Body of pancreas (tissue), 4 donors: ENCODE measurements at regions not wholly inside any gene's neighbourhood (a gene's known extent, or its start where the extent isn't known, plus 50 kb on each side); places are given as distances from the start of the nearest gene placed in this dataset.
"Not testable (repeated sequence)": the region's sequence is repeated elsewhere in the genome, so short reads cannot be mapped to it uniquely, and the experiment has no call there.

ENCODE experiments used
- ATAC-seq: fragments of 150-250 bp; one replicate; pipeline ENCODE4 v1.9.1; 2016
- DNase-seq, 4 donors: peaks; one replicate each; pipeline ENCODE4 v3.0.0-alpha.2; 2019
- H3K27ac ChIP-seq, 4 donors: fragments of 200-600 bp; sonication (generic); 1 replicate in 3 of 4; 2 replicates in 1 of 4; pipeline versions ENCODE4 v1.5.1 to v1.6.1; 2016 to 2019; ENCODE audit warnings: mild to moderate bottlenecking in 1 of 4, mixed read lengths in 1 of 4, moderate library complexity in 1 of 4
- H3K27me3 ChIP-seq, 2 donors: fragments of 200-600 bp; sonication (generic); one replicate each; pipeline ENCODE4 v1.6.0; 2016; ENCODE audit warnings: mild to moderate bottlenecking in 1 of 2
- H3K36me3 ChIP-seq, 2 donors: fragments of 200-600 bp; sonication (generic); replicated peaks in 1 of 2; 2 replicates each; pipeline ENCODE4 v1.5.1; 2016; ENCODE audit warnings: low read depth in 2 of 2; ENCODE audit not compliant: insufficient read depth in 1 of 2
- H3K4me1 ChIP-seq: fragments of 200-600 bp; sonication (generic); one replicate; pipeline ENCODE4 v1.6.0; 2016
- H3K4me3 ChIP-seq, 2 donors: fragments of 200-600 bp; sonication (generic); 1 replicate in 1 of 2; 2 replicates in 1 of 2; pipeline ENCODE4 v1.5.1; 2016 to 2019
- H3K9me3 ChIP-seq, 3 donors: fragments of 200-600 bp; sonication (generic); 1 replicate in 2 of 3; 2 replicates in 1 of 3; pipeline ENCODE4 v1.5.1; 2016
- CTCF ChIP-seq, 7 experiments: fragments of 450-650 bp in 4 of 7; fragments of 200-600 bp in 3 of 7; sonication (generic) in 3 of 7; IDR thresholded peaks; one replicate each; pipeline ENCODE4 v1.5.1; 2016 to 2019; ENCODE audit warnings: antibody characterized with exemption in 7 of 7
- POLR2A ChIP-seq, 3 donors: fragments of 450-650 bp; IDR thresholded peaks; one replicate each; pipeline ENCODE4 v1.6.1; 2016; ENCODE audit warnings: antibody characterized with exemption in 3 of 3, mild to moderate bottlenecking in 2 of 3
- WGBS, 2 donors: methylation state at CpG; one replicate each; pipeline ENCODE4 v1.1.5; 2017; 5-methylcytosine and 5-hydroxymethylcytosine counted together
- intact Hi-C: fragments of 100-400 bp; cut with DNase I; formaldehyde crosslinking; loops from one replicate; pipeline ENCODE4 v1.15.1; 2023

- TF ChIP-seq CTCF (IDR thresholded peaks at IDR 0.05) (no peak), POLR2A (IDR thresholded peaks at IDR 0.05) (no peak)
- no peak overlapping the region for H3K27ac ChIP-seq
- DNase-seq = no peak
- H3K27me3 ChIP-seq = no peaks in the 10 kb centered on the region
- H3K4me1 ChIP-seq = no peaks in the 10 kb centered on the region
- intact Hi-C loops = no loop called here
- no peaks in the 10 kb centered on the region for H3K9me3 ChIP-seq
- no peak overlapping the region for H3K4me3 ChIP-seq
- ATAC-seq = no peak
- WGBS, 2 donors = 35 to 65% methylated on average over 5 of the region's 5 CpGs
- no peaks in the 10 kb centered on the region for H3K36me3 ChIP-seq
These were observed 493.7 kb upstream of the ZP4 start for GRCh38 chr1:238384381-238384780.

DNA sequence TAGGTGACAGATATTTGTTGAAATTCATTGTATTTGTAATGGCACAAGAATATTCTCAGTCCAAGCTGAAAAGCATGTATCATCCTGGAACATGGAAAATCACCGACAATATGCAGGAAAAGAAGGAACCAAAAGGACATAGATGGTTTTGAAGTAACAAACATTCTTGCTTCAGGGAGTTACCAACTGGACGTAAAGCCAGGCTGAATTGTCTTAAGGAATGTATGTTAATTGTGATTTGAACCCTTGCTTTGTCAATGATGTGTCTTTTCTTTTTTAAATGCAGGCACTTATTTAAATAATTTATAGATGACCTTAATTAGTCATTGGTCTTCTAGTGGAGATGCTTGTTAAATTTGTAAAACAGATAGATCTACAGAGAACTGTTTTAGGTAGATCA is 489.4 kb upstream of the ZP4 start:
- Histone ChIP-seq H3K36me3 (no peaks in the 10 kb centered on the region), H3K4me3 (no peak overlapping the region), H3K27me3 (no peaks in the 10 kb centered on the region), H3K27ac (no peak overlapping the region), H3K9me3 (no peaks in the 10 kb centered on the region), H3K4me1 (no peaks in the 10 kb centered on the region)
- DNase-seq (no peak), ATAC-seq (no peak)
- intact Hi-C loops = no loop called here
- 84 to 89% methylated on average over 2 of the region's 2 CpGs for WGBS, 2 donors
- TF ChIP-seq CTCF (IDR thresholded peaks at IDR 0.05) (no peak), POLR2A (IDR thresholded peaks at IDR 0.05) (no peak)

DNA sequence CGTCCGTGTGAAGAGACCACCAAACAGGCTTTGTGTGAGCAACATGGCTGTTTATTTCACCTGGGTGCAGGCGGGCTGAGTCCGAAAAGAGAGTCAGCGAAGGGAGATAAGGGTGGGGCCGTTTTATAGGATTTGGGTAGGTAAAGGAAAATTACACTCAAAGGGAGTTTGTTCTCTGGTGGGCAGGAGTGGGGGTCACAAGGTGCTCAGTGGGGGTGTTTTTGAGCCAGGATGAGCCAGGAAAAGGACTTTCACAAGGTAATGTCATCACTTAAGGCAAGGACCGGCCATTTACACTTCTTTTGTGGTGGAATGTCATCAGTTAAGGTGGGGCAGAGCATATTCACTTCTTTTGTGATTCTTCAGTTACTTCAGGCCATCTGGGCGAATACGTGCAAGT is 488.7 kb upstream of the ZP4 start:
- H3K27ac ChIP-seq, ATAC-seq, intact Hi-C loops, DNase-seq, H3K27me3 ChIP-seq, H3K36me3 ChIP-seq, H3K4me3 ChIP-seq, H3K4me1 ChIP-seq, H3K9me3 ChIP-seq: not testable (repeated sequence)
- 87 to 91% methylated on average over 9 of the region's 9 CpGs for WGBS, 2 donors

DNA sequence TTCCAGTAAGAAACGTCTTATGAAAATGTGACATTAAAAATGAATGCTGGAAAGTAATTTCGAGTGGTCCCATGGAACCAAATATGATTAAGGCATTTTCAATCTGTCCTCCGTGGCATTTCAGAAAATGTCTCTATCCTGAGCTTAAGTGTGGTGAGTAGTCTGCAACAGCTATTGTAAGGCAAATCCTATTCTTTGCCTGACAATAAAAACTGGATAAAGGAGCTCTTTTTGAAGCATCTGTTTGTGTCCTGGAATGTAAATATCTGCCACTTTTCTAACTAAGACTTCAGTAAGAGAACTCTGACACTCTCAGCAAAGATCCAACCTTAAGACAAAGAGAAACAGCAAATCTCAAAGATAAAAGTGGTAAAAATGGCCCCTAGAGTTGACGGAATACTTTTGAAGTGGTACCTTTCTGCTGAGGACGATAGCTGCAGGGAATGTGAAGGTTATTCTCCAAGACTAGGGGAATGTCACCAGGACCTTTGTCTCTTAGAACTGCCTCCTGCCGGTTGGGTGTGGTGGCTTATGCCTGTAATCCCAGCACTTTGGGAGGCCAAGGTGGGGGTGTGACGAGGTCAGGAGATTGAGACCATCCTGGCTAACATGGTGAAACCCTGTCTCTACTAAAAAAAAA is 486.7 kb upstream of the ZP4 start:
- TF ChIP-seq POLR2A (IDR thresholded peaks at IDR 0.05) (no peak), CTCF (IDR thresholded peaks at IDR 0.05) (no peak)
- Histone ChIP-seq H3K4me3 (no peak overlapping the region), H3K27ac (no peak overlapping the region), H3K36me3 (no peaks in the 10 kb centered on the region), H3K9me3 (no peaks in the 10 kb centered on the region), H3K27me3 (no peaks in the 10 kb centered on the region), H3K4me1 (no peaks in the 10 kb centered on the region)
- 56 to 68% methylated on average over 7 of the region's 7 CpGs for WGBS, 2 donors
- intact Hi-C loops = no loop called here
- no peak for ATAC-seq
- DNase-seq = no peak

DNA sequence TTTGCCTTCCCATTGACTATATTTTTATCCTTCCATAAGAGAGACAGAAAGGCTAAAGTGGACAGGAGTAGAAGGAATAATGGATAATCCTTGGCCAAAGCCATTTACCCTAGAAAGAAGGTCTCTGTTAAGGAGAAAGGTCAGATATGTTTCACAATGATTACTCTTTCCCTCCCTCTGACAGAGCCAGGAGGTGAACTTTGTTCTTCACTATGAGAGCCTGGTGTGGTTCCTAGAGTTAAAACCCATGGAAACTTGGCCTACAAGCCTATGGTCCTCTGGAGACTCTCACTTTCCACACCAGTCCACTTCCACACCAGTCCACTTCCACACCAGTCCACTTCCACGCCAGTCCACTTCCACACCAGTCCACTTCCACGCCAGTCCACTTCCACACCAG is 479.9 kb upstream of the ZP4 start:
- no peaks in the 10 kb centered on the region for H3K4me1 ChIP-seq
- 88 to 89% methylated on average over 2 of the region's 2 CpGs for WGBS, 2 donors

More for the DNA sequence above, 479.9 kb upstream of the ZP4 start:
- no peak overlapping the region for H3K4me3 ChIP-seq
- H3K36me3 ChIP-seq = no peaks in the 10 kb centered on the region
- DNase-seq (no peak), ATAC-seq (no peak)
- no peaks in the 10 kb centered on the region for H3K27me3 ChIP-seq
- H3K27ac ChIP-seq = no peak overlapping the region
- no peaks in the 10 kb centered on the region for H3K9me3 ChIP-seq
- intact Hi-C loops = no loop called here
- TF ChIP-seq CTCF (IDR thresholded peaks at IDR 0.05) (no peak), POLR2A (IDR thresholded peaks at IDR 0.05) (no peak)
